OCI-LY1 (cell line): ENCODE measurements at regions not wholly inside any gene's neighbourhood (a gene's known extent, or its start where the extent isn't known, plus 50 kb on each side); places are given as distances from the start of the nearest gene placed in this dataset.

Experiments
- CTCF ChIP-seq: fragments of 200-600 bp; sonication (generic), shearing (Covaris generic); IDR thresholded peaks from 2 replicates; pipeline ENCODE4 v1.5.1; 2017; ENCODE audit warnings: mild to moderate bottlenecking, antibody characterized with exemption, low read length, moderate library complexity, mixed read lengths
- EZH2 ChIP-seq: fragments of 200-600 bp; sonication (generic), shearing (Covaris generic); IDR thresholded peaks from 2 replicates; pipeline ENCODE4 v1.8.0; 2017; ENCODE audit warnings: borderline replicate concordance, mixed run types, mild to moderate bottlenecking, antibody characterized with exemption, low read length, moderate library complexity, mixed read lengths

- TF ChIP-seq CTCF (no peak), EZH2 (no peak)
Observed at GRCh38 chr13:99636728-99637353, 135.6 kb downstream of the TM9SF2 start.
